ENCODE measurements at regions not wholly inside any gene's neighbourhood (a gene's known extent, or its start where the extent isn't known, plus 50 kb on each side); places are given as distances from the start of the nearest gene placed in this dataset.

- TF ChIP-seq POLR2A (IDR thresholded peaks at IDR 0.05; ENCODE audit: low read depth, low read length) (no peak), CEBPB (IDR thresholded peaks at IDR 0.05; ENCODE audit: low read depth, low read length) (no peak), MAFK (IDR thresholded peaks at IDR 0.05; ENCODE audit: low read depth, low read length) (no peak), CTCF (conservative IDR thresholded peaks at IDR 0.05; ENCODE audit: low read depth, low read length) (no peak), RFX5 (IDR thresholded peaks at IDR 0.05; ENCODE audit: low read depth, low read length) (no peak), SMC3 (IDR thresholded peaks at IDR 0.05; ENCODE audit: low read depth, low read length) (no peak), CHD1 (IDR thresholded peaks at IDR 0.05; ENCODE audit: low read depth, low read length) (no peak), RCOR1 (IDR thresholded peaks at IDR 0.05; ENCODE audit: insufficient replicate concordance, low read length) (no peak), RAD21 (IDR thresholded peaks at IDR 0.05; ENCODE audit: low read length) (no peak), MAZ (IDR thresholded peaks at IDR 0.05; ENCODE audit: borderline replicate concordance, low read depth, low read length) (no peak), FOS (IDR thresholded peaks at IDR 0.05; ENCODE audit: low read depth, low read length) (no peak), MXI1 (IDR thresholded peaks at IDR 0.05; ENCODE audit: borderline replicate concordance, low read depth, low read length) (no peak)
- TF ChIP-seq, protein P1, sequence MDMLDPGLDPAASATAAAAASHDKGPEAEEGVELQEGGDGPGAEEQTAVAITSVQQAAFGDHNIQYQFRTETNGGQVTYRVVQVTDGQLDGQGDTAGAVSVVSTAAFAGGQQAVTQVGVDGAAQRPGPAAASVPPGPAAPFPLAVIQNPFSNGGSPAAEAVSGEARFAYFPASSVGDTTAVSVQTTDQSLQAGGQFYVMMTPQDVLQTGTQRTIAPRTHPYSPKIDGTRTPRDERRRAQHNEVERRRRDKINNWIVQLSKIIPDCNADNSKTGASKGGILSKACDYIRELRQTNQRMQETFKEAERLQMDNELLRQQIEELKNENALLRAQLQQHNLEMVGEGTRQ (IDR thresholded peaks at IDR 0.05; ENCODE audit: low read depth, low read length) = no peak
These were observed 396.2 kb upstream of the IGFBP3 start for GRCh38 chr7:46317256-46317655.

Measured in IMR-90 (cell line).